Prostate gland (tissue), 2 donors: ENCODE measurements at regions not wholly inside any gene's neighbourhood (a gene's known extent, or its start where the extent isn't known, plus 50 kb on each side); places are given as distances from the start of the nearest gene placed in this dataset.

Experiments used
- CTCF ChIP-seq, 4 experiments: fragments of 200-600 bp in 2 of 4; fragments of 450-650 bp in 2 of 4; sonication (generic) in 2 of 4; IDR thresholded peaks; 1 replicate in 3 of 4; 2 replicates in 1 of 4; pipeline ENCODE4 v1.5.1; 2016 to 2019; ENCODE audit warnings: antibody characterized with exemption in 4 of 4, mild to moderate bottlenecking in 2 of 4, moderate library complexity in 2 of 4
- POLR2A ChIP-seq: fragments of 450-650 bp; IDR thresholded peaks from one replicate; pipeline ENCODE4 v1.6.1; 2016; ENCODE audit warnings: antibody characterized with exemption, mild to moderate bottlenecking

- TF ChIP-seq CTCF (IDR thresholded peaks at IDR 0.05) (no peak), POLR2A (no peak)
These were observed 546.0 kb upstream of the EPHA5 start for GRCh38 chr4:66216252-66216651.
